HepG2 (cell line): ENCODE measurements at regions not wholly inside any gene's neighbourhood (a gene's known extent, or its start where the extent isn't known, plus 50 kb on each side); places are given as distances from the start of the nearest gene placed in this dataset.

ENCODE experiments used
- ATAC-seq: fragments of 200-7000 bp; cut with Tn5 transposase; 3 replicates; pipeline ENCODE4 v1.9.1; 2020; ENCODE audit warnings: mild to moderate bottlenecking, moderate library complexity
- BruUV-seq: library from RNA; stranded (reverse); fragments of 400-500 nt; replicated peaks from 2 replicates; lab custom pipeline; 2021; lab: Mats Ljungman, UMichigan
- CTCF ChIA-PET: fragments of 300-600 bp; formaldehyde crosslinking; extraction: SDS; loops from one replicate; lab custom pipeline; 2021; ENCODE audit warnings: low total read pairs, inconsistent platforms, low intra/inter-chr PET ratio; lab: Yijun Ruan, JAX
- POLR2A ChIA-PET: fragments of 350-600 bp; sonication (Branson Sonifier 250); formaldehyde crosslinking; loops from one replicate; lab custom pipeline; 2020; ENCODE audit warnings: antibody characterized with exemption, inconsistent platforms; lab: Yijun Ruan, JAX
- DNase-seq: peaks from one replicate; pipeline ENCODE4 v3.0.0-alpha.2; 2015; ENCODE audit warnings: low spot score
- FAIRE-seq: peaks from 3 replicates; lab custom pipeline; 2011; peaks lifted over from hg19 to GRCh38; lab: Jason Lieb, UNC
- H2AFZ ChIP-seq: one replicate; pipeline ENCODE4 v1.6.1; 2011; ENCODE audit warnings: low read length, inconsistent platforms
- H3K27ac ChIP-seq: fragments of 300-600 bp; 3 replicates; pipeline ENCODE4 v1.8.0; 2011; ENCODE audit warnings: mixed run types, mild to moderate bottlenecking, mixed read lengths, low read length, inconsistent platforms; ENCODE audit not compliant: insufficient read depth; ENCODE audit errors: extremely low read length
- H3K27me3 ChIP-seq, 2 experiments: fragments of 200-600 bp in 1 of 2; 2 replicates in 1 of 2; 3 replicates in 1 of 2; pipeline versions ENCODE4 v1.6.0 to v1.8.0; 2011; ENCODE audit warnings: low read length in 2 of 2, mild to moderate bottlenecking in 2 of 2, moderate library complexity in 2 of 2, inconsistent platforms in 1 of 2; ENCODE audit not compliant: insufficient read depth in 2 of 2, control insufficient read depth in 1 of 2
- H3K36me3 ChIP-seq, 2 experiments: fragments of 200-600 bp in 1 of 2; replicated peaks in 1 of 2; 2 replicates in 1 of 2; 3 replicates in 1 of 2; pipeline versions ENCODE4 v1.5.1 to v1.8.0; 2011; ENCODE audit warnings: low read length in 2 of 2, inconsistent platforms in 1 of 2; ENCODE audit not compliant: insufficient read depth in 2 of 2, control insufficient read depth in 1 of 2
- H3K4me1 ChIP-seq: 2 replicates; pipeline ENCODE4 v1.5.1; 2012; ENCODE audit warnings: low read length, inconsistent platforms; ENCODE audit not compliant: insufficient read depth
- H3K4me2 ChIP-seq: 2 replicates; pipeline ENCODE4 v1.6.0; 2011; ENCODE audit warnings: low read depth, low read length, inconsistent platforms
- H3K4me3 ChIP-seq, 3 experiments: fragments of 200-600 bp in 1 of 3; sonication (generic), shearing (Covaris generic) in 1 of 3; replicated peaks in 1 of 3; 2 replicates each; pipeline ENCODE4 v1.5.1; 2011 to 2016; ENCODE audit warnings: low read length in 3 of 3, inconsistent platforms in 2 of 3, low read depth in 2 of 3, mild to moderate bottlenecking in 2 of 3, control low read depth in 1 of 3, mixed read lengths in 1 of 3; ENCODE audit not compliant: insufficient read depth in 1 of 3
- H3K79me2 ChIP-seq: one replicate; pipeline ENCODE4 v1.6.1; 2011; ENCODE audit warnings: low read length, inconsistent platforms; ENCODE audit not compliant: insufficient read depth
- H3K9ac ChIP-seq: 2 replicates; pipeline ENCODE4 v1.6.0; 2011; ENCODE audit warnings: mild to moderate bottlenecking, low read depth, low read length, inconsistent platforms; ENCODE audit not compliant: insufficient read depth
- H3K9me3 ChIP-seq: 2 replicates; pipeline ENCODE4 v1.5.1; 2012; ENCODE audit warnings: mild to moderate bottlenecking, low read length
- H4K20me1 ChIP-seq: 2 replicates; pipeline ENCODE4 v1.6.0; 2011; ENCODE audit warnings: inconsistent platforms, mild to moderate bottlenecking, low read length, moderate library complexity; ENCODE audit not compliant: insufficient read depth
- ATAD3A ChIP-seq: sonication (generic); formaldehyde crosslinking; IDR thresholded peaks from 2 replicates; pipeline ENCODE4 v1.4.0; 2020; ENCODE audit warnings: missing genetic modification reagents
- FOXA3 ChIP-seq: IDR thresholded peaks from 2 replicates; pipeline ENCODE4 v1.6.1; 2016; ENCODE audit warnings: missing genetic modification reagents, missing compliant biosample characterization
- FOXK1 ChIP-seq: sonication (generic); formaldehyde crosslinking; IDR thresholded peaks from 2 replicates; pipeline ENCODE4 v1.4.0; 2020; ENCODE audit warnings: low read depth, missing genetic modification reagents, borderline replicate concordance
- HNF4A ChIP-seq: sonication (generic); formaldehyde crosslinking; IDR thresholded peaks from 2 replicates; pipeline ENCODE4 v1.4.0; 2020; ENCODE audit warnings: missing genetic modification reagents
- NFE2L1 ChIP-seq: sonication (generic); formaldehyde crosslinking; IDR thresholded peaks from 2 replicates; pipeline ENCODE4 v1.4.0; 2020; ENCODE audit warnings: missing genetic modification reagents, mild to moderate bottlenecking, borderline replicate concordance
- RBAK ChIP-seq: sonication (generic); formaldehyde crosslinking; IDR thresholded peaks from 2 replicates; pipeline ENCODE4 v1.5.1; 2020; ENCODE audit warnings: mild to moderate bottlenecking, missing genetic modification reagents
- REL ChIP-seq: sonication (generic); formaldehyde crosslinking; conservative IDR thresholded peaks from 2 replicates; pipeline ENCODE4 v1.8.0; 2022; ENCODE audit warnings: mild to moderate bottlenecking, missing genetic modification reagents, moderate library complexity
- REPIN1 ChIP-seq: sonication (generic); formaldehyde crosslinking; IDR thresholded peaks from 2 replicates; pipeline ENCODE4 v1.8.0; 2022; ENCODE audit warnings: missing genetic modification reagents, low read depth, mild to moderate bottlenecking, borderline replicate concordance
- SNAI1 ChIP-seq: sonication (generic); formaldehyde crosslinking; IDR thresholded peaks from 2 replicates; pipeline ENCODE4 v1.5.0; 2020; ENCODE audit warnings: mild to moderate bottlenecking, missing genetic modification reagents, borderline replicate concordance
- SRSF9 ChIP-seq: fragments of 200-400 bp; formaldehyde crosslinking; IDR thresholded peaks from 2 replicates; pipeline ENCODE4 v1.6.1; 2018; ENCODE audit warnings: borderline replicate concordance, mild to moderate bottlenecking, low read depth, low read length; ENCODE audit not compliant: insufficient read depth, poor library complexity, severe bottlenecking
- TCF12 ChIP-seq, 2 experiments: fragments of 450-650 bp in 1 of 2; sonication (generic) in 1 of 2; formaldehyde crosslinking in 1 of 2; IDR thresholded peaks; 2 replicates each; pipeline versions ENCODE4 v1.6.1 to v1.8.0; 2017 to 2022; ENCODE audit warnings: antibody characterized with exemption in 1 of 2, mild to moderate bottlenecking in 1 of 2, missing genetic modification reagents in 1 of 2, moderate library complexity in 1 of 2
- ZBTB37 ChIP-seq: sonication (generic); formaldehyde crosslinking; IDR thresholded peaks from 2 replicates; pipeline ENCODE4 v1.4.0; 2020; ENCODE audit warnings: mild to moderate bottlenecking, missing genetic modification reagents
- ZBTB7A ChIP-seq: sonication (generic); formaldehyde crosslinking; IDR thresholded peaks from 2 replicates; pipeline ENCODE4 v1.8.0; 2022; ENCODE audit warnings: mild to moderate bottlenecking, missing genetic modification reagents
- ZNF317 ChIP-seq: sonication (generic); formaldehyde crosslinking; IDR thresholded peaks from 2 replicates; pipeline ENCODE4 v1.5.0; 2020; ENCODE audit warnings: mild to moderate bottlenecking, missing genetic modification reagents
- ZNF432 ChIP-seq: sonication (generic); formaldehyde crosslinking; IDR thresholded peaks from 2 replicates; pipeline ENCODE4 v1.5.0; 2020; ENCODE audit warnings: missing genetic modification reagents, mild to moderate bottlenecking, borderline replicate concordance
- ZNF547 ChIP-seq: sonication (generic); formaldehyde crosslinking; IDR thresholded peaks from 2 replicates; pipeline ENCODE4 v1.5.1; 2020; ENCODE audit warnings: mild to moderate bottlenecking, missing genetic modification reagents
- ZNF672 ChIP-seq: sonication (generic); formaldehyde crosslinking; IDR thresholded peaks from 2 replicates; pipeline ENCODE4 v1.8.1; 2022; ENCODE audit warnings: missing genetic modification reagents
- ZNF775 ChIP-seq: sonication (generic); formaldehyde crosslinking; IDR thresholded peaks from 2 replicates; pipeline ENCODE4 v1.4.0; 2020; ENCODE audit warnings: missing genetic modification reagents, mild to moderate bottlenecking, moderate library complexity, borderline replicate concordance
- ZNF841 ChIP-seq: sonication (generic); formaldehyde crosslinking; IDR thresholded peaks from 2 replicates; pipeline ENCODE4 v1.8.1; 2023; ENCODE audit warnings: missing genetic modification reagents, borderline replicate concordance
- ZNF891 ChIP-seq: sonication (generic); formaldehyde crosslinking; IDR thresholded peaks from 2 replicates; pipeline ENCODE4 v1.5.0; 2020; ENCODE audit warnings: mild to moderate bottlenecking, missing genetic modification reagents
- WGBS: methylation state at CpG from one replicate; pipeline ENCODE4 v1.1.6; 2017; ENCODE audit warnings: low lambda C conversion rate; 5-methylcytosine and 5-hydroxymethylcytosine counted together
- in situ Hi-C: cut with HindIII; loops from 2 replicates; pipeline ENCODE4 v1.10.0; 2017; ENCODE audit warnings: low pct_unique_long_range_greater_than_20kb; ENCODE audit not compliant: extremely low pct_ligation_motif_present
- intact Hi-C: fragments of 100-400 bp; cut with micrococcal nuclease; formaldehyde crosslinking; loops from one replicate; pipeline ENCODE4 v1.10.0; 2022; ENCODE audit not compliant: unreplicated experiment

- no peak overlapping the region for H3K4me2 ChIP-seq
- BruUV-seq = no TSS peak
- ChIA-PET POLR2A (interaction anchor here (1.1 kb wide), 1 partner anchor 16 kb away, joined by 4 read pairs; no protein-coding TSS in a partner anchor), CTCF (no interaction called here)
- no peak overlapping the region for H2AFZ ChIP-seq
- in situ Hi-C loops (no loop called here), intact Hi-C loops (no loop called here)
- no peak for ATAC-seq
- H3K4me1 ChIP-seq = no peaks in the 10 kb centered on the region
- H3K79me2 ChIP-seq = no peaks in the 10 kb centered on the region
- TF ChIP-seq ZNF775 = no peak
- TF ChIP-seq ZBTB37 = no peak
- TF ChIP-seq ZNF891 = no peak
- TF ChIP-seq TCF12 (IDR thresholded peaks at IDR 0.05) = no peak
- TF ChIP-seq TCF12 (CRISPR knock-in tag; IDR thresholded peaks at IDR 0.05) = no peak
- no peaks in the 10 kb centered on the region for H4K20me1 ChIP-seq
- no peak overlapping the region for H3K4me3 ChIP-seq
- no peak overlapping the region for H3K27ac ChIP-seq
- H3K36me3 ChIP-seq = no peaks in the 10 kb centered on the region
- WGBS = 72% methylated on average over 5 of the region's 5 CpGs
- no peak for FAIRE-seq
- peaks cover 9% of the 10 kb centered on the region; the same call in 1 of the 2 replicates for H3K9me3 ChIP-seq
- no peak for DNase-seq
- H3K9ac ChIP-seq = no peak overlapping the region
- no peaks in the 10 kb centered on the region for H3K27me3 ChIP-seq
Observed at GRCh38 chr6:113616701-113617274, 240.4 kb upstream of the MARCKS start.

- ChIA-PET POLR2A (interaction anchor here (1.3 kb wide), 1 partner anchor 23 kb away, joined by 3 read pairs; no protein-coding TSS in a partner anchor), CTCF (no interaction called here)
- in situ Hi-C loops = no loop called here
- WGBS = 66% methylated on average over 4 of the region's 4 CpGs
- no peaks in the 10 kb centered on the region for H3K4me1 ChIP-seq
- FAIRE-seq (no peak), ATAC-seq (no peak), DNase-seq (no peak)
- H3K9me3 ChIP-seq = no peaks in the 10 kb centered on the region
- H2AFZ ChIP-seq = no peak overlapping the region
- TF ChIP-seq SRSF9 = no peak
- TF ChIP-seq ZNF841 (CRISPR knock-in tag) = no peak
- no peak for TF ChIP-seq NFE2L1 (CRISPR knock-in tag)
- no peak for TF ChIP-seq FOXA3
- TF ChIP-seq ATAD3A (CRISPR knock-in tag) = no peak
- no peak for TF ChIP-seq ZBTB7A (CRISPR knock-in tag)
- no peak for TF ChIP-seq ZNF672 (CRISPR knock-in tag)
- TF ChIP-seq ZNF547 (CRISPR knock-in tag) = no peak
- TF ChIP-seq ZNF432 = no peak
- TF ChIP-seq HNF4A = no peak
- TF ChIP-seq ZNF317 = no peak
- no peak for TF ChIP-seq RBAK (CRISPR knock-in tag)
- TF ChIP-seq REL = no peak
- no peak for TF ChIP-seq SNAI1 (CRISPR knock-in tag)
- TF ChIP-seq FOXK1 (CRISPR knock-in tag) = no peak
- TF ChIP-seq REPIN1 (CRISPR knock-in tag) = no peak
- no peak overlapping the region for H3K27ac ChIP-seq
- no peak overlapping the region for H3K4me3 ChIP-seq
- no peaks in the 10 kb centered on the region for H3K27me3 ChIP-seq
- no peaks in the 10 kb centered on the region for H3K79me2 ChIP-seq
- no peaks in the 10 kb centered on the region for H3K36me3 ChIP-seq
- H3K4me2 ChIP-seq = no peak overlapping the region
- BruUV-seq = no TSS peak
- no peak overlapping the region for H3K9ac ChIP-seq
- no peaks in the 10 kb centered on the region for H4K20me1 ChIP-seq
- intact Hi-C loops = no loop called here
Observed at GRCh38 chr6:113619077-113619476, 238.1 kb upstream of the MARCKS start.
